ENCODE measurements at regions not wholly inside any gene's neighbourhood (a gene's known extent, or its start where the extent isn't known, plus 50 kb on each side); places are given as distances from the start of the nearest gene placed in this dataset.

DNA sequence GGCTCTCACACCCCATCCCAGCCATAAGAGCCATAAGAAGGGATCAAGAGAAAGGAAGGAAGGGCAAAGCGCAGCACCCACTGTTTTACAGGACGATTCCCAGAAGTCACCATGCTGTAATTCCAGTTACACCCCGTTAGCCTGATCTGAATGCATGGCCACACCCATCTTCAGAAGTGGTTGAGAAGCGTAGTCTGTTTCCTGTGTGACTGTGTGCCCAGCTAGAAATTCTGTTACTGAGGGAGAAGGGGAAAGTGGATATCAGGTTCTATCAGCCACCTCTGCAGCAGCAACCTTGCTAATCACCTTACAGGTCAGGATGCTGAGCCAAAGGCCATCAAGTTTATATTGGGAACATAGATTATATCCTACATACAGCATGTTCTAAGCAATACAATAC is 260.0 kb downstream of the ABHD5 start:
- H3K36me3 ChIP-seq, result no peaks in the 10 kb centered on the region
- H3K9me3 ChIP-seq, result no peaks in the 10 kb centered on the region
- DNase-seq, result no peak
- H3K4me3 ChIP-seq, result no peak overlapping the region
- no peaks in the 10 kb centered on the region for H3K27me3 ChIP-seq

DNA sequence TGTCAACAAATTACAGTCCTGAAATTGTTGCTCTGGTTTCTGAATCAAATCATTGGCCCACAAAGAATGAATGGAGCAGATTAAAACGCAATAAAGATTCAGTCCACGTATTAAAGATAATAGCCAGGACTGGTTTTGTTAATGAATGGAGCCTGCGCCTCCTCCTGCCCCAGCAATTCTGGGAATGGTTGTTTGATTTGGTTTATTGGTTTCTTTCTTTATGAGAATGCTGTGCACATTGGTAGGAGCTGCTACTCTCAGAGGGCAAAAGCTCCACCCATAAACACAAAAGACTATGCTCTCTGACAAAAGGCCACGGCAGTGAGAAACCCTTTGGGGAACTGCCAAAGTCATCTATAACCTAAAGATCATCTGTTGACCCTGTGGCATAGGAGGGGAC is 261.1 kb downstream of the ABHD5 start:
- no peaks in the 10 kb centered on the region for H3K27me3 ChIP-seq
- no peak overlapping the region for H3K4me3 ChIP-seq
- H3K36me3 ChIP-seq, result no peaks in the 10 kb centered on the region
- DNase-seq, result no peak
- H3K9me3 ChIP-seq, result no peaks in the 10 kb centered on the region

DNA sequence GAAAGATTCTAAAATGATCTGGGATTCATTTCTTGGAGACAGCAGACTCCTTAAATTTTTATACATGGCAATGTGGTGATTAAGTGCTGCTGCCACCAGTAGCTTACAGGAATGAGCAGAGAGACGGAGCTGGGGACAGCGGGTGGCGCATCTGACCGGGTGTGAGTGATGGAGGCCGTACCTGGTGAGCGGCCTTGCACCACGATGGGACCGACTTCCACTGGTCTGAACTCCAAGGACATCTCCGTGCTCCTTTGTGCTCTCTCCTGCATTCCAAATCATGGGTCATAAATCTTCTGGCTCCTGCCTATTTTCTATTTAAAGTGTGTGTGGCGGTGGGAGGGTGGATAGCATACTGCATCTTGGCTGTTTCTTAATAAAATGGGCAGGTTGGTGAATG is 262.6 kb downstream of the ABHD5 start:
- H3K9me3 ChIP-seq, result no peaks in the 10 kb centered on the region
- H3K36me3 ChIP-seq, result no peaks in the 10 kb centered on the region
- H3K27me3 ChIP-seq, result no peaks in the 10 kb centered on the region
- no peak overlapping the region for H3K4me3 ChIP-seq
- DNase-seq, result no peak

DNA sequence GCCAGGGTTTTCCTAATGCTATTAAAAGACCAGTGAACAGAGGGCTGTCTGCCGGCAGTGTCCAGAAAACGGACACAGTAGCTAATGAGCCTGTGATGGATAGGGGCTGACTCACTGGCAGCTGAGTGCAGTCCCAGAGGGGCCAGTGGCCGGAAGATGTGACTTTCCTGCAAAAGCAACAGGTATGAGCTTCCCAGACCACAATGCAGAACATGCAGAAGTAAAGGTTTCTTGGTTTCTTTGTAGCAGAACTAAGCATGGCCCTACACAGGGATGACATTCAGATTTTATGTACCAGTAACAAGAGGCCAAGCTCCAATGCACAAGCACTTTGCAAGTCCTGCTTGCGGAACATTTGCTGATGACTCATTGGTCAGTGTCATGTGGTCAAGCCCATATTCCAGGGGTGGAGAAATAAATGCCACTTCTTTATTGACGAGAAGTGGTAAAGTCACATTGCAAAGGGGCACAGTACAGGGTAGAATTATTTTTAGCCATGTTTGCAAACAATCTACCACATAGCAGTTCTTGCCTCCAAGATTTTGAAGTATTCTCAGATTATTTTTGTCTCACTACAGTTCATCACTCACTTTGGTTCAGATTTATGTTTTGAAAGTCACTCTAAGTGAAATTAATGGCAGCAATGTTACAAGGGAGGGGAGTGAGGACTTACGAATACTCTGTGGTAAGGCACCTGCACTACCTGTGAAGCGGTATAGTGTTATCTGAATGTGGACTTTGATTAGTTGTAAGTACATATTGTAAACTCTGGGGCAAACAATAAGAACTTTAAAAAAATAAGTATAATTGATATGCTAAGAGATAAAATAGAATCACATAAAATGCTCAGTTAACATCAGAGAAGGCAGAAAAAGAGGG is 263.3 kb downstream of the ABHD5 start:
- H3K4me3 ChIP-seq, result no peak overlapping the region
- no peaks in the 10 kb centered on the region for H3K9me3 ChIP-seq
- no peak for DNase-seq
- no peaks in the 10 kb centered on the region for H3K36me3 ChIP-seq
- no peaks in the 10 kb centered on the region for H3K27me3 ChIP-seq

DNA sequence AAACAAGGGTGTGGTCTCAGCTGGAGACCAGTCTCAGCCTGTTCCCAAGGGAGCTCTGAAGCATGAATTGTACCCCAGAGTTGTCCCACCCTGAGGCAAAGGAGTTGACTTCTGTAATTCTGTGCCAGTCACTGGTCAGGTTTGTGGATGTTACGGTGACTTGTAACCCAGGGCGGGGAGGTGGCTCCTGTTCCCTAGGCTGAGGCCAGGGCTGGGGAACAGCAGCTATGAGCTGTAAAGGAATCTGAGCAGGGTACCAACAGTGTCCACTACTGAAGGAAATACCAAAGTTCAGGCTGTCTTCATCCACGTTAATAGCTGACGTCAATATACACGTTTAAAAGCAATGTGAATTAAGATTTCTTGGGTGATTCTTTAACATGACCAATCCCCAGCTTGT is 266.2 kb downstream of the ABHD5 start:
- no peaks in the 10 kb centered on the region for H3K27me3 ChIP-seq
- no peaks in the 10 kb centered on the region for H3K36me3 ChIP-seq
- H3K9me3 ChIP-seq, result no peaks in the 10 kb centered on the region
- no peak for DNase-seq
- no peak overlapping the region for H3K4me3 ChIP-seq

DNA sequence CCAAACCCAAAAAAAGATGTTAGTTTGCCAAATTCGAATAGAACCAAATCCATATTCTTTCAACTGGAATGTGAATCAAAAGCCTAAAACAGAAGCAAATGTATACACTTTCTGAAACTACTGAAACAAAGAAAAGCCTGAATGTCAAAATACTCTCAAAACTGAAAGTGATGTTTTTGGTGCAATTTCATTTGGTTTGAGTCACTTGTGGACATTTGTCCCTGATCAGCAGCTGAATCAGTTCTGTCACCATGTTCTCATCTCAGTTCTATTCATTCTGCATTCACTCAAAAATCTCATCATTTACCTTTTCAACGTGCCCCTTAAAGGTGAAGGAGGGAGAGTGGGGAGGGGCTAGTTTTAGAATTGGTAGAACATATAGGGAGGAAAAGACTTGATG is 266.8 kb downstream of the ABHD5 start:
- H3K9me3 ChIP-seq, result no peaks in the 10 kb centered on the region
- H3K4me3 ChIP-seq, result no peak overlapping the region
- no peaks in the 10 kb centered on the region for H3K27me3 ChIP-seq
- H3K36me3 ChIP-seq, result no peaks in the 10 kb centered on the region
- DNase-seq, result no peak

DNA sequence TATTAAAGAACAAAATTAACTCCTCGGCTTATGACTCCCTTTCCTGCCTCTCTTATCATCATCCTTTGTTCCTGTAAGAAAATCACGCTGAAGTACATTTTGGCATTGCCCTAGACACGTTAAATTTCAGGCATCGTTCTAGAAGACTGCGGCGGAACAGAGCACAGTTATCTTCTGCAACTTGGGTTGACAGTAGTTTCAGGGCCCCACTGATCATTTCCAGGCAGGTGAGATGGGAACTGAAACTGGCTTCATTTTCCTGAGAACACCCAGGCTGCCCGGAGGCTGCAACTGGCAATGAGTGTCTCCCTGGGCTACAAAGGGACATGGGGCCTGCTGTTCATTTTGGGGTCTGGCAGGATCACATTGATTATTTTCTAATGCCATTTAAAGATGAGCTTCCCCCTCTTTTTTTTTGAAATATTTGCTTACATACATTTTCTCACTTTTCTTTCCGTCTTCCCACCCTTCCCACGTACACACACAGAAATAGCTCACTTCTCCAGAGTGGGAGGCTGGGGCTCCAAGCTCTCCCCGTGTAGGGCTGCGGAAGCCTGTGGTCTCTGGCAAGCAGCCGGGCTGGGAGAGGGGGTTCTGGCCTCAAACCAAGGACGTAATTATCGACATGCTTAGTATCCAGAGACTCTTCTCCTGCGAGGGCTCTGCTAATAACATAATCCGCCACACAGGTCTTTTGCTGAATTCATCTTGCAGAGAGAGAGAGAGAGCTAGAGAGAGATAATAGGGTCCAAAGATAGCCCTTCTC is 267.4 kb downstream of the ABHD5 start:
- no peak for DNase-seq
- H3K36me3 ChIP-seq, result no peaks in the 10 kb centered on the region
- H3K4me3 ChIP-seq, result no peak overlapping the region
- H3K27me3 ChIP-seq, result no peaks in the 10 kb centered on the region
- no peaks in the 10 kb centered on the region for H3K9me3 ChIP-seq

DNA sequence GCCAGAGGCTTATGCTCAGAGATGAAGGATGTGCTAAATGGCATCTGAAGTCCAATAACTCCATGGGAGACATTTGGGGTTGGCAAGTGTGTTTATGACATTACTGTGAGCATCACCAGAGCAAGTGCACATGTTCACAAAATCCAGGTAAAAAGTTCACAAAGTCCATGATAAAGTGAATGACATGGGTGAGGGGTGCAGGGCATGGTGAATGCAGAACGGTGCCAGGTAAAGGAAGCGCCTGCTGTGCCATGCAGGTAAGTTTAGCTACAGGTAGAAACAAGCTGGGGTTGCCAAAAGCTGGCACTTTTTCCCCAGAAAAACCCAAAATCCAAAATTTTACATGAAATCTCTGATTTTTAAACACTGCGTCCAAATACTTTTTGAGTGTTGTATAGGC is 268.2 kb downstream of the ABHD5 start:
- Histone ChIP-seq H3K4me3 (no peak overlapping the region), H3K9me3 (no peaks in the 10 kb centered on the region), H3K27me3 (no peaks in the 10 kb centered on the region), H3K36me3 (no peaks in the 10 kb centered on the region)
- no peak for DNase-seq

DNA sequence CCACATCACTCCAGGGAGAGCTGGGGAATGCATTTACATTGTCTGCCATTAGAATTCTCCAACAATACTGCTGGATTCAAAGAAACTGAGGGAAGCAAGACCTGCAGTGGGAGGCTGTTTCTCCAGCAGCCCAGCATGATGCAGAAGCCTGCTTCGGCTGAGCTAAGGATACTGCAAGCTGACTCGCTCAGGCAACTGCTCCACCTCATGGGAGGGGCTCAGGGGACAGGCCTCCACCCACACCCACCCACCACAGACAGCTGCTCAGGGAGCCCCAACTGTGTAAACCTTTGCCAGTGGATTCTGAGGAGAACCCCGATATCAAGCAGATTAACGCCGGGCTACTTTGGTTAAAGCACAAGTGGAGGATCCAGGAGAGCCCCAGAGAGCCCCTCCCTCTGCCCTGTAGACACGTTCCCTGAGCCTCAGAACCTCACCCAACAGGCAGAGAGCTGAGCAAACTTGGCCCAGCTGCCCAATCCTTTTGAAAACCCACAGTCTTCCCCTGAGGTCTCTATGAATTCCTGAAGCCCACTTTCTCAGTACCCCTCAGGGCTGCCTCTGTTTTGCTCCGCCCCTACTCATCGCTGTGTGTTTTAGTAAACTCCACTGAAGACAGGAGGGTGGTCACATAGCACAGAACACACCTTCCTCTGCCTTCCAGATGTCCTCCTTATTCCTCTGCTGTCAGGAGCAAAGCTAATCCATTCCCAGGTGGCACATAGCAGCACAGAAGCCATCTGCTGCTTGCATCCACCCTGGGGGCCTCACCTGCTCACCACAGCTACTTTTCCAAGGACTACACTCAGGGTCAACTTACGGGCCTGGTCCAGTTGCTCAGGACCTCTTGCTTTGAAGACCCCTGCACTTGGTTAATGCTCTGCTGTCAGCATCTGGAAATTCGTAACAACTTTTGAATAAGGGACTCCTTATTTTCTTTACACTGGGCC is 269.0 kb downstream of the ABHD5 start:
- Histone ChIP-seq H3K4me3 (no peak overlapping the region), H3K36me3 (no peaks in the 10 kb centered on the region), H3K27me3 (no peaks in the 10 kb centered on the region), H3K9me3 (no peaks in the 10 kb centered on the region)
- DNase-seq, result no peak

DNA sequence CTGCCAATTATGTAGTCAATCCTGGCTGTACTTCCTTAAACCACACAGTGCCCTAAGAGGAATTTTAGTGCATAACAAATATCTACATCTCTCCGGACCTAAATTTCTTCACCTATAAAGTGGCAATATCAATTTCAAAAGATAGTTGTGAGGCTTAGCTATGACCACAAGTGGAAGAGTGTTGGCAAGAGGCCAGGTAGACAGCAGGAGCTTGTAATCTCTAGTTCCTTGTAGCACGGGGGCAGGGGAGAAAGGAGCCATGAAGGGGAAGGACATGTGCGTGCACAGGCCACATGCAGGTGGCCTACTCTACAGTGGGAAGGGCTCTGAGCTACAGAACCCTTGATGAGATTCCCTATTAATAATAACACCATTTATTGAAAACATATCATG is 269.7 kb downstream of the ABHD5 start:
- Histone ChIP-seq H3K27me3 (no peaks in the 10 kb centered on the region), H3K36me3 (no peaks in the 10 kb centered on the region), H3K9me3 (no peaks in the 10 kb centered on the region), H3K4me3 (no peak overlapping the region)
- no peak for DNase-seq

DNA sequence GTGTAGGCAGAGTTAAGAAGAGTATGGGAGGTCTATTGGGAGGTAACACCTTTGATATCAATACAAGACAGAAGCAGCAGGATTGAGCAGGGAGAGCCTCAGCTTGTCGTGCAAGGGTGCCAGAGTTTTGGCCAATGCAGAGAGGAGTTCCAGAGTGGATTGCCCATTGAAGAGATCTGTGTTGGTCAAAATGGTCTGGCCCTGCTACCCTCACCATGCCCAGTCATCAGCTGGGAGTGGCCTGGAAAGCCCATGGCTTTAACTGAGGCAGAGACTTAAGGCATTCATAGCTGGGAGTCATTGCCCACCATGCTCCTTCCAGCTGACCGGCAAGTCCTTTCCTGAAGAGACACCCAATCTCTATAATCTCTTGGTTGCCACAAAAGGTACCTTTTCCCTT is 271.3 kb downstream of the ABHD5 start:
- no peaks in the 10 kb centered on the region for H3K9me3 ChIP-seq
- no peaks in the 10 kb centered on the region for H3K27me3 ChIP-seq
- no peaks in the 10 kb centered on the region for H3K36me3 ChIP-seq
- no peak overlapping the region for H3K4me3 ChIP-seq
- DNase-seq, result no peak

DNA sequence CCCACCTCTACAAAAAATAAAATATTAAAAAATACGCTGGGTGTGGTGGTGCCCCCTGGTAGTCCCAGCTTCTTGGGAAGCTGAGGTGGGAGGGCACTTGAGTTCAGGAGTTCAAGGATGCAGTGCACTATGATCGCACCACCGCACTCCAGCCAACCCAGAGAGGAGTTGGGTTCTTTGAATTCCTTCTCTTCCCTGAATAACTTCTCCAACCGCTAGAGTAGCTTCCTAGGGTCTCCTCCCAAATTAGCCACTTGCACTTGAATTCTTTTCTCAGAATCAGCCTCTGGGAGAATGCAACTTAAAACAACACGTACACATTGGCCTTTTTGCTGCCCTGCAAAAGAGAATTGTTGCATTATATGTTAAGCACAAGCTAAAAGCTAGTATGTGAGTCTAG is 272.5 kb downstream of the ABHD5 start:
- no peaks in the 10 kb centered on the region for H3K36me3 ChIP-seq
- H3K27me3 ChIP-seq, result no peaks in the 10 kb centered on the region
- H3K4me3 ChIP-seq, result no peak overlapping the region
- DNase-seq, result no peak
- no peaks in the 10 kb centered on the region for H3K9me3 ChIP-seq

DNA sequence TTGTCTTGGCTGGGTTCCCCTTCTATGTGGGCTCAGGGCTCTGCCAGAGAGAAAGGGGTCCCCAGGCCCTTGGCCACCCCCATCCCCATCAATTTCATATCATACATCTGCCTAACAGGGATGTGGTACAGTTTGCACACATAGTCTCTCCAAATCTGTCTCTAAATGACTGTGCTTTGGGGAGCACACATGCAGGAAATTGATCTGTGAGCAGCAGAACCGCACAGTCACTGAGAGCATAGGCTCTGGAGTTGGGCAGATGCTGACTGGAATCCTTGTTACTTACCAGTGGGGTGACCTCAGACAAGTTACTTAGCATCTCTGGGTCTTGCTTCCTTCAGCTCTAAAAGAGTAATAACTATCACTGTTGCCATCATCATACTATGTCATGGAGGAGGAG is 273.9 kb downstream of the ABHD5 start:
- Histone ChIP-seq H3K9me3 (no peaks in the 10 kb centered on the region), H3K4me3 (no peak overlapping the region), H3K36me3 (no peaks in the 10 kb centered on the region), H3K27me3 (no peaks in the 10 kb centered on the region)
- DNase-seq, result no peak

DNA sequence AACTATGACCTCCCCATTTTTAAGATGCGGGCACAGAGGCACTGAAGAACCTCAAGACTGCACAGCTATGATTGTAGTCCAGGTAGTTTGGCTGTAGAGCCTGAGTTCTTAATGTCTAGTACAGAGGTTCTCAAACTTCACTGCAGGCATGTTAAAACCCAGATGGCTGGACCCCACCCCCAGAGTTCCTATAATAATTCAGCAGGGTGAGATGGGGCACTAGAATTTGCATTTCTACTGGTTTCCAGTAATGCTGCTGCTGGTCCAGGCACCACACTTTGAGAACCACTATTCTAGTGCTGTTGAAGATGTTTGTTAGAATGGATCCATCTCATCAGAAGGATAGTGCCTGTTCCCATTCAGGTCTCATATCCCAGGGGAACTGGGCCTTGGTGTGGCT is 274.9 kb downstream of the ABHD5 start:
- no peaks in the 10 kb centered on the region for H3K9me3 ChIP-seq

DNA sequence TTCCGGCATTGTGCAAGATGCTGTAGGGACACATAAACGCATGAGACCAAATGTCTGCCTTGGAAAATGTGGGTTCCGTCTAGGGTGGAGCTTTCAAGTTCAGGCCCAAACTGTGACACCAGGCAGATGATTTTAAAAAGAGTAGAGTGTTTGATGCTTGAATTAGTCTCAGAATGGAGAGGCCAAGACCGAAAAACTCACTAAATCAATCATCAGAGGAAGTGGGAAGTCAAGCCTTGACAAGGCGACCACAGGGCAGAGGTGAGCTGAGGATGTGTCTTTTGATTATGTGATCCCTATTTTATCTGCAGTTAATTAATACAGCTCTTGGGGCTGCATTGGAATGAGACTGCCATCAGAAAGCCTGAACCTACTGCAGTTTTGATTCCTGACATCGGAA is 275.4 kb downstream of the ABHD5 start:
- no peak overlapping the region for H3K4me3 ChIP-seq
- H3K9me3 ChIP-seq, result no peaks in the 10 kb centered on the region
- no peaks in the 10 kb centered on the region for H3K27me3 ChIP-seq
- H3K36me3 ChIP-seq, result no peaks in the 10 kb centered on the region
- no peak for DNase-seq

More for the DNA sequence above, 274.9 kb downstream of the ABHD5 start:
- H3K4me3 ChIP-seq, result no peak overlapping the region
- DNase-seq, result no peak
- H3K36me3 ChIP-seq, result no peaks in the 10 kb centered on the region
- H3K27me3 ChIP-seq, result no peaks in the 10 kb centered on the region

DNA sequence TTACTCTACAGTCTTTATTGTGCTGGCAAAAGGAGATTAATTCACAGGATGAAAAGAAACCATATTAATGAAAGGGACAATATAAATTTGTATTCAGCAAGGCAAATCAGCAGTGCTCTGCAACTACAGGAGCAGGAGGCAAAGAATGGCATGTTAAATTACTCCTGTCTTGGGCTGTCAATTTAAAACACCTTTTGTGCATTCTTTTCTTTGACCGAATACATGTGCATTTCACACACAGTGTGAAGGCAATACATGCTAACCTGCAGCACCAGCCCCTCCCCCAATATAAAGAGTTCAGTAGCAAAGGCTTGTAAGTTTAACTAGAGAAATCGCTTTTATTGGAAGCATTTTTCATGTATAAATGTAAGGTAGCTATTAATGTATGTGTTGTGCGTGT is 275.2 kb upstream of the TOPAZ1 start:
- no peaks in the 10 kb centered on the region for H3K27me3 ChIP-seq
- no peak for DNase-seq
- no peaks in the 10 kb centered on the region for H3K36me3 ChIP-seq
- no peaks in the 10 kb centered on the region for H3K9me3 ChIP-seq
- no peak overlapping the region for H3K4me3 ChIP-seq

DNA sequence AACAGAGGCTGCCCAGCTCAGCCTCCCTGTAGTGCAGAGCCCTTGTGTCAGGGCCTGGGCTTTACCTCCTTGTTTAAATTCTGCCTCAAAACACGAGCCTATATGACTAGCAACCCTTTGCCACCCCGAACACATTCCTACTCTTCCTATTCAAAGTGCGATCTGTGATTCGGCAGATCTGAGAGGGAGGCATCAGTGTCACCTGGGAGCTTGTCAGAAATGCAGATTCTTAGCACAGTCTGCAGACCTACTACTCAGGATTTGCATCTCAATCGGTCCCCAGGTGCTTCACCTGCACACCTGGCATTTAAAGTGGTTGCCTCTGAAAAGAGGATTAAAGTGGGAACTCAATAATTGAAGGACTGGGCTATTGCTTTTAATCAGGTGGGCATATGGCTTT is 273.2 kb upstream of the TOPAZ1 start:
- Histone ChIP-seq H3K4me3 (no peak overlapping the region), H3K36me3 (no peaks in the 10 kb centered on the region), H3K9me3 (no peaks in the 10 kb centered on the region), H3K27me3 (no peaks in the 10 kb centered on the region)
- no peak for DNase-seq
